K562 (cell line): ENCODE measurements at regions not wholly inside any gene's neighbourhood (a gene's known extent, or its start where the extent isn't known, plus 50 kb on each side); places are given as distances from the start of the nearest gene placed in this dataset.

Experiments used
- ATAC-seq: fragments of 200-7000 bp; cut with Tn5 transposase; 3 replicates; pipeline ENCODE4 v1.9.1; 2020; ENCODE audit warnings: moderate library complexity
- BruUV-seq: library from RNA; stranded (reverse); fragments of 400-500 nt; replicated peaks from 2 replicates; lab custom pipeline; 2021; lab: Mats Ljungman, UMichigan
- CTCF ChIA-PET: fragments of 300-600 bp; formaldehyde crosslinking; extraction: SDS; loops from one replicate; lab custom pipeline; 2021; ENCODE audit warnings: low intra/inter-chr PET ratio; lab: Yijun Ruan, JAX
- POLR2A ChIA-PET: fragments of 300-600, 350-650 bp; sonication (Branson Sonifier 250); formaldehyde crosslinking; extraction: SDS; loops from one replicate; lab custom pipeline; 2021; ENCODE audit warnings: antibody characterized with exemption, inconsistent platforms; lab: Yijun Ruan, JAX
- DNase-seq, 4 experiments: peaks; one replicate each; pipeline versions ENCODE4 v3.0.0 to v3.0.0-alpha.2; 2011 to 2018; ENCODE audit warnings: low spot score in 3 of 4, mixed read lengths in 3 of 4; ENCODE audit errors: extremely low read depth in 1 of 4
- FAIRE-seq: peaks from 2 replicates; lab custom pipeline; 2011; peaks lifted over from hg19 to GRCh38; lab: Jason Lieb, UNC
- H2AFZ ChIP-seq: 2 replicates; pipeline ENCODE4 v1.6.0; 2011; ENCODE audit warnings: low read depth, low read length, control low read depth, inconsistent platforms
- H3K27ac ChIP-seq: fragments of 200-600 bp; 3 replicates; pipeline ENCODE4 v1.8.0; 2011; ENCODE audit warnings: low read depth, mild to moderate bottlenecking, control low read depth, inconsistent platforms, low read length, moderate library complexity, mixed read lengths; ENCODE audit errors: extremely low read depth
- H3K27me3 ChIP-seq, 2 experiments: fragments of 300-600 bp in 1 of 2; 2 replicates in 1 of 2; 3 replicates in 1 of 2; pipeline versions ENCODE4 v1.6.0 to v1.8.0; 2011; ENCODE audit warnings: inconsistent platforms in 2 of 2, low read length in 2 of 2, mild to moderate bottlenecking in 1 of 2, mixed read lengths in 1 of 2, moderate library complexity in 1 of 2; ENCODE audit not compliant: control insufficient read depth in 2 of 2, insufficient read depth in 2 of 2
- H3K36me3 ChIP-seq: fragments of 300-600 bp; 3 replicates; pipeline ENCODE4 v1.8.0; 2011; ENCODE audit warnings: mild to moderate bottlenecking, low read length, inconsistent platforms; ENCODE audit not compliant: control insufficient read depth, insufficient read depth
- H3K4me1 ChIP-seq, 2 experiments: fragments of 200-600 bp in 1 of 2; replicated peaks in 1 of 2; 2 replicates in 1 of 2; 3 replicates in 1 of 2; pipeline versions ENCODE4 v1.5.1 to v1.8.0; 2011; ENCODE audit warnings: inconsistent platforms in 2 of 2, low read length in 2 of 2, mild to moderate bottlenecking in 1 of 2, mixed read lengths in 1 of 2, moderate library complexity in 1 of 2; ENCODE audit not compliant: control insufficient read depth in 2 of 2, insufficient read depth in 2 of 2
- H3K4me2 ChIP-seq: 2 replicates; pipeline ENCODE4 v1.6.1; 2011; ENCODE audit warnings: low read length, control low read depth, inconsistent platforms, mixed read lengths; ENCODE audit not compliant: insufficient read depth
- H3K4me3 ChIP-seq: fragments of 200-600 bp; sonication (generic), shearing (Covaris generic); 2 replicates; pipeline ENCODE4 v1.5.1; 2016; ENCODE audit warnings: control low read depth, inconsistent platforms
- H3K79me2 ChIP-seq: fragments of 200-600 bp; 3 replicates; pipeline ENCODE4 v1.8.0; 2011; ENCODE audit warnings: low read length, inconsistent platforms; ENCODE audit not compliant: control insufficient read depth, insufficient read depth
- H3K9ac ChIP-seq, 2 experiments: 2 replicates each; pipeline versions ENCODE4 v1.6.0 to v1.6.1; 2011; ENCODE audit warnings: low read depth in 2 of 2, low read length in 2 of 2, control low read depth in 1 of 2, inconsistent platforms in 1 of 2, mild to moderate bottlenecking in 1 of 2, mixed read lengths in 1 of 2; ENCODE audit not compliant: insufficient read depth in 1 of 2
- H3K9me1 ChIP-seq: one replicate; pipeline ENCODE4 v1.6.0; 2011; ENCODE audit warnings: inconsistent platforms, mild to moderate bottlenecking, low read length, moderate library complexity; ENCODE audit not compliant: control insufficient read depth, insufficient read depth
- H3K9me3 ChIP-seq: replicated peaks from 2 replicates; pipeline ENCODE4 v1.5.1; 2011; ENCODE audit warnings: low read depth, low read length, inconsistent platforms; ENCODE audit not compliant: control insufficient read depth, insufficient read depth
- H4K20me1 ChIP-seq: replicated peaks from 2 replicates; pipeline ENCODE4 v1.6.1; 2011; ENCODE audit warnings: low read length, inconsistent platforms, mixed read lengths; ENCODE audit not compliant: control insufficient read depth, insufficient read depth
- CREB3 ChIP-seq: fragments of 450-650 bp; conservative IDR thresholded peaks from 2 replicates; pipeline ENCODE4 v1.6.1; 2016; ENCODE audit warnings: missing genetic modification characterization, low read depth, mild to moderate bottlenecking, missing compliant biosample characterization, moderate library complexity
- STAT5B ChIP-seq: fragments of 250-450 bp; sonication (Bioruptor Pico); IDR thresholded peaks from 2 replicates; pipeline ENCODE4 v1.8.0; 2021; ENCODE audit warnings: mild to moderate bottlenecking, inconsistent platforms
- ZBTB26 ChIP-seq: fragments of 450-650 bp; formaldehyde crosslinking; IDR thresholded peaks from 2 replicates; pipeline ENCODE4 v1.4.0; 2022; ENCODE audit warnings: missing genetic modification characterization
- ZNF184 ChIP-seq: sonication (generic); formaldehyde crosslinking; IDR thresholded peaks from 2 replicates; pipeline ENCODE4 v1.5.0; 2020; ENCODE audit warnings: missing genetic modification reagents
- WGBS: fragments of 100-300 bp; shearing (Covaris generic); methylation state at CpG from one replicate; pipeline ENCODE4 v1.1.6; 2016; ENCODE audit warnings: low coverage, mixed read lengths; ENCODE audit not compliant: insufficient coverage; ENCODE audit errors: missing lambda C conversion rate; 5-methylcytosine and 5-hydroxymethylcytosine counted together
- in situ Hi-C: fragments of 300-500 bp; cut with MboI; formaldehyde crosslinking; loops from 4 replicates; pipeline ENCODE4 v1.15.0; 2018; ENCODE audit warnings: inconsistent platforms, mixed read lengths
- intact Hi-C: fragments of 100-400 bp; cut with micrococcal nuclease; formaldehyde crosslinking; loops from 2 replicates; pipeline ENCODE4 v1.14.2; 2022
- TF ChIP-seq, protein P1 (sequence below): sonication (generic); formaldehyde crosslinking; IDR thresholded peaks from 2 replicates; pipeline ENCODE4 v1.8.1; 2022; ENCODE audit warnings: missing genetic modification reagents
- TF ChIP-seq, protein P2 (sequence below): fragments of 200-600 bp; sonication (generic); IDR thresholded peaks from one replicate; pipeline ENCODE4 v1.6.1; 2012; ENCODE audit warnings: mild to moderate bottlenecking, low read depth, low read length, inconsistent platforms

- ChIA-PET CTCF (no interaction called here), POLR2A (interaction anchor here (0.7 to 0.9 kb wide), 2 partner anchors 9 to 83 kb away, joined by 3 to 4 read pairs; no protein-coding TSS in a partner anchor)
- Histone ChIP-seq H3K9me3 (peaks cover 5% of the 10 kb centered on the region; the same call in 1 of the 2 replicates), H4K20me1 (no peaks in the 10 kb centered on the region), H3K4me1 (peaks cover 0 to 9% of the 10 kb centered on the region in 2 experiments; a peak in 3 of 5 replicates), H2AFZ (no peak overlapping the region), H3K36me3 (no peaks in the 10 kb centered on the region), H3K27me3 (no peaks in the 10 kb centered on the region), H3K27ac (no peak overlapping the region), H3K4me3 (no peak overlapping the region), H3K9me1 (no peaks in the 10 kb centered on the region), H3K9ac (no peak overlapping the region), H3K79me2 (no peaks in the 10 kb centered on the region), H3K4me2 (no peak overlapping the region)
- FAIRE-seq (no peak), DNase-seq (peak in 2 of 4 experiments; percentile 27 to 47), ATAC-seq (no peak)
- no TSS peak for BruUV-seq
- intact Hi-C loops (no loop called here), in situ Hi-C loops (no loop called here)
- WGBS, result 44% methylated on average over 1 of the region's 1 CpG
- no peak for TF ChIP-seq CREB3 (tag)
- TF ChIP-seq ZNF184 (CRISPR knock-in tag), result no peak
- no peak for TF ChIP-seq ZBTB26 (CRISPR knock-in tag)
- TF ChIP-seq, protein P1, sequence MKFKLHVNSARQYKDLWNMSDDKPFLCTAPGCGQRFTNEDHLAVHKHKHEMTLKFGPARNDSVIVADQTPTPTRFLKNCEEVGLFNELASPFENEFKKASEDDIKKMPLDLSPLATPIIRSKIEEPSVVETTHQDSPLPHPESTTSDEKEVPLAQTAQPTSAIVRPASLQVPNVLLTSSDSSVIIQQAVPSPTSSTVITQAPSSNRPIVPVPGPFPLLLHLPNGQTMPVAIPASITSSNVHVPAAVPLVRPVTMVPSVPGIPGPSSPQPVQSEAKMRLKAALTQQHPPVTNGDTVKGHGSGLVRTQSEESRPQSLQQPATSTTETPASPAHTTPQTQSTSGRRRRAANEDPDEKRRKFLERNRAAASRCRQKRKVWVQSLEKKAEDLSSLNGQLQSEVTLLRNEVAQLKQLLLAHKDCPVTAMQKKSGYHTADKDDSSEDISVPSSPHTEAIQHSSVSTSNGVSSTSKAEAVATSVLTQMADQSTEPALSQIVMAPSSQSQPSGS (CRISPR knock-in tag), result no peak
- TF ChIP-seq STAT5B, result no peak
- TF ChIP-seq, protein P2, sequence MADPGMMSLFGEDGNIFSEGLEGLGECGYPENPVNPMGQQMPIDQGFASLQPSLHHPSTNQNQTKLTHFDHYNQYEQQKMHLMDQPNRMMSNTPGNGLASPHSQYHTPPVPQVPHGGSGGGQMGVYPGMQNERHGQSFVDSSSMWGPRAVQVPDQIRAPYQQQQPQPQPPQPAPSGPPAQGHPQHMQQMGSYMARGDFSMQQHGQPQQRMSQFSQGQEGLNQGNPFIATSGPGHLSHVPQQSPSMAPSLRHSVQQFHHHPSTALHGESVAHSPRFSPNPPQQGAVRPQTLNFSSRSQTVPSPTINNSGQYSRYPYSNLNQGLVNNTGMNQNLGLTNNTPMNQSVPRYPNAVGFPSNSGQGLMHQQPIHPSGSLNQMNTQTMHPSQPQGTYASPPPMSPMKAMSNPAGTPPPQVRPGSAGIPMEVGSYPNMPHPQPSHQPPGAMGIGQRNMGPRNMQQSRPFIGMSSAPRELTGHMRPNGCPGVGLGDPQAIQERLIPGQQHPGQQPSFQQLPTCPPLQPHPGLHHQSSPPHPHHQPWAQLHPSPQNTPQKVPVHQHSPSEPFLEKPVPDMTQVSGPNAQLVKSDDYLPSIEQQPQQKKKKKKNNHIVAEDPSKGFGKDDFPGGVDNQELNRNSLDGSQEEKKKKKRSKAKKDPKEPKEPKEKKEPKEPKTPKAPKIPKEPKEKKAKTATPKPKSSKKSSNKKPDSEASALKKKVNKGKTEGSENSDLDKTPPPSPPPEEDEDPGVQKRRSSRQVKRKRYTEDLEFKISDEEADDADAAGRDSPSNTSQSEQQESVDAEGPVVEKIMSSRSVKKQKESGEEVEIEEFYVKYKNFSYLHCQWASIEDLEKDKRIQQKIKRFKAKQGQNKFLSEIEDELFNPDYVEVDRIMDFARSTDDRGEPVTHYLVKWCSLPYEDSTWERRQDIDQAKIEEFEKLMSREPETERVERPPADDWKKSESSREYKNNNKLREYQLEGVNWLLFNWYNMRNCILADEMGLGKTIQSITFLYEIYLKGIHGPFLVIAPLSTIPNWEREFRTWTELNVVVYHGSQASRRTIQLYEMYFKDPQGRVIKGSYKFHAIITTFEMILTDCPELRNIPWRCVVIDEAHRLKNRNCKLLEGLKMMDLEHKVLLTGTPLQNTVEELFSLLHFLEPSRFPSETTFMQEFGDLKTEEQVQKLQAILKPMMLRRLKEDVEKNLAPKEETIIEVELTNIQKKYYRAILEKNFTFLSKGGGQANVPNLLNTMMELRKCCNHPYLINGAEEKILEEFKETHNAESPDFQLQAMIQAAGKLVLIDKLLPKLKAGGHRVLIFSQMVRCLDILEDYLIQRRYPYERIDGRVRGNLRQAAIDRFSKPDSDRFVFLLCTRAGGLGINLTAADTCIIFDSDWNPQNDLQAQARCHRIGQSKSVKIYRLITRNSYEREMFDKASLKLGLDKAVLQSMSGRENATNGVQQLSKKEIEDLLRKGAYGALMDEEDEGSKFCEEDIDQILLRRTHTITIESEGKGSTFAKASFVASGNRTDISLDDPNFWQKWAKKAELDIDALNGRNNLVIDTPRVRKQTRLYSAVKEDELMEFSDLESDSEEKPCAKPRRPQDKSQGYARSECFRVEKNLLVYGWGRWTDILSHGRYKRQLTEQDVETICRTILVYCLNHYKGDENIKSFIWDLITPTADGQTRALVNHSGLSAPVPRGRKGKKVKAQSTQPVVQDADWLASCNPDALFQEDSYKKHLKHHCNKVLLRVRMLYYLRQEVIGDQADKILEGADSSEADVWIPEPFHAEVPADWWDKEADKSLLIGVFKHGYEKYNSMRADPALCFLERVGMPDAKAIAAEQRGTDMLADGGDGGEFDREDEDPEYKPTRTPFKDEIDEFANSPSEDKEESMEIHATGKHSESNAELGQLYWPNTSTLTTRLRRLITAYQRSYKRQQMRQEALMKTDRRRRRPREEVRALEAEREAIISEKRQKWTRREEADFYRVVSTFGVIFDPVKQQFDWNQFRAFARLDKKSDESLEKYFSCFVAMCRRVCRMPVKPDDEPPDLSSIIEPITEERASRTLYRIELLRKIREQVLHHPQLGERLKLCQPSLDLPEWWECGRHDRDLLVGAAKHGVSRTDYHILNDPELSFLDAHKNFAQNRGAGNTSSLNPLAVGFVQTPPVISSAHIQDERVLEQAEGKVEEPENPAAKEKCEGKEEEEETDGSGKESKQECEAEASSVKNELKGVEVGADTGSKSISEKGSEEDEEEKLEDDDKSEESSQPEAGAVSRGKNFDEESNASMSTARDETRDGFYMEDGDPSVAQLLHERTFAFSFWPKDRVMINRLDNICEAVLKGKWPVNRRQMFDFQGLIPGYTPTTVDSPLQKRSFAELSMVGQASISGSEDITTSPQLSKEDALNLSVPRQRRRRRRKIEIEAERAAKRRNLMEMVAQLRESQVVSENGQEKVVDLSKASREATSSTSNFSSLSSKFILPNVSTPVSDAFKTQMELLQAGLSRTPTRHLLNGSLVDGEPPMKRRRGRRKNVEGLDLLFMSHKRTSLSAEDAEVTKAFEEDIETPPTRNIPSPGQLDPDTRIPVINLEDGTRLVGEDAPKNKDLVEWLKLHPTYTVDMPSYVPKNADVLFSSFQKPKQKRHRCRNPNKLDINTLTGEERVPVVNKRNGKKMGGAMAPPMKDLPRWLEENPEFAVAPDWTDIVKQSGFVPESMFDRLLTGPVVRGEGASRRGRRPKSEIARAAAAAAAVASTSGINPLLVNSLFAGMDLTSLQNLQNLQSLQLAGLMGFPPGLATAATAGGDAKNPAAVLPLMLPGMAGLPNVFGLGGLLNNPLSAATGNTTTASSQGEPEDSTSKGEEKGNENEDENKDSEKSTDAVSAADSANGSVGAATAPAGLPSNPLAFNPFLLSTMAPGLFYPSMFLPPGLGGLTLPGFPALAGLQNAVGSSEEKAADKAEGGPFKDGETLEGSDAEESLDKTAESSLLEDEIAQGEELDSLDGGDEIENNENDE, result no peak
These were observed 69.2 kb upstream of the E2F3 start for GRCh38 chr6:20332441-20333006.
